Stimulated activated CD4-positive, alpha-beta T cell treated with anti-CD3 and anti-CD28 coated beads, Interleukin-1b, Interleukin-23, amount 100 ng/mL, for 24 hours (primary cell): ENCODE measurements at regions not wholly inside any gene's neighbourhood (a gene's known extent, or its start where the extent isn't known, plus 50 kb on each side); places are given as distances from the start of the nearest gene placed in this dataset.

ENCODE experiments used
- DNase-seq, 4 experiments: peaks; one replicate each; pipeline ENCODE4 v3.0.0-alpha.2; 2020; ENCODE audit warnings: low read depth in 4 of 4, low spot score in 1 of 4

GRCh38 chr4:53920883-53921282, 143.5 kb downstream of the CHIC2 start:
- DNase-seq = no peak

DNA sequence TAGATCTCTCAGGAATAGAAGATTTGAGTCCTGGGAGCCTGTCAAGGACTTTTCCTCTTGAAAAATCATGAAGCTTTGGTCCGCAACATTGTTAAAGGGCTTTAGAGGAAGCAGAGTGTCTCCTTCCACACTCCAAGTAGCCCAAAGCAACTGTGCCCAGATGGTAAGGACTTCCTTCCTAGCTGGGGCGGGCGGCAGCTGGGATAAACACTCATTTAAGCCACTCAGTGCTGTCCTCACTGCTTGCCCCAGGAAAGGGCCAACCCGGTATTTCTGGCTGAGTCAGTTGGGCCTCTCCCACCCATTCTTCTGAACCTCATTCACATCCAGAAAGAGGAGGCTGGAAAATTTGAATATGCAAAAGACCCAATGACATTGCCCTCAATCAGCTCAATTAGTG, 144.3 kb downstream of the CHIC2 start:
- DNase-seq = no peak

DNA sequence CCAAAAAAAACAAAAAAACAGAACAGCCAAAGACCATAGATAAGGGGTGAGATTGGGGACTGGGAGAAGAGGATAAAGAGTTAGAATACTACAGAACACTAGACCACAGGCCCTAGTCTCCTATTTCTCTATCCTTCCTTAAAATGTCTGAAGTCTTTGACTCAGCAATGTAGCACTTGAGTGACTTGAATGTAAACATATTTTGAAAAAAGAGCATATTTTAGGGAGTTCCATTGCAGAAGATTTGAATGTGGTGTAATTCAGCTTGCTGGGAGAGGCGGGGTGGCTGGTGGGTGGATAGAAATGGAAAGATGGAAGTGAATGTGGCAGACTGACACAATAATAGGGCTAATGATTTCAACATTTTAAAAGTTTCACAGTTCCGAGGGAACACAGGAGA, 144.9 kb downstream of the CHIC2 start:
- DNase-seq = no peak

DNA sequence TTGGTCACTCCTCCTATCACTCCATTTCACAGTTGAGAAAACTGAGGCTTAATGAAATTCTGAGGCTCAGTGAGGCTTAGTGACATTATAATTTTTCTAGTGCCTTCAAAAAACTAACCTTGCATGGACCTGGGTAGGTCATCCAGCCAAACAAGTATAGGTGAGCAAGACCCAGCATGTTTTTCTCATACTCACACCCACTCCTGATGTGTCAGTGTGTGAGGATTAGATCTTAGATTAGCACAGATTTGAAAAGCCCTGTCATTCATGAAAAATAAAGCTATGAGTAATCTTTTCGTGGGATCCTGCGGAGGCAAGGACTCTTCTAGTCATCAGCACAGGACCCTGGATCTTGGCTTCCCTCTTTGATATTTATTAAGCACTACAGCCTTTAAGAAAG, 146.7 kb downstream of the CHIC2 start:
- DNase-seq = no peak

DNA sequence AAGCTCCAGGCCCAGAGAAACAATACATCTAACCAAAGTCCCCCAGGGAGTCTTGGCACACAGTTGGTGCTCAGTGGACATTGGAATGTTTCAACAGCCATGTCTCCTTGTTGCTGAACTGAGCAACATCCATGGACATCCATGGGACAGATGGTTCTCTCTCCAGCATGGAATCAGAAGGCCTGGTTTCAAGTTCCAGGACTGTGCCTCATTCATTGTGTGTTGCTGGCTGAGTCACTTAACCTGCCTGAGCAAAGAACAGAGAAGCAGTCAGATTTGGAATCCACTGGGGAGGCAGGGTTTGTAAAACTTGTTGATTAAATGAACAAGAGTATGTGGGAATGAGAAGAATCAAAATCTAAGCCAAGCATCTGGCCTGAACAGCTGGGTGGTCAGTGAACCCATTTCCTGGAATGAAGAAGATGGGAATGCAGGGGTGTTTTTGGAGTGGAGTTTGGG, 147.9 kb downstream of the CHIC2 start:
- DNase-seq = no peak

DNA sequence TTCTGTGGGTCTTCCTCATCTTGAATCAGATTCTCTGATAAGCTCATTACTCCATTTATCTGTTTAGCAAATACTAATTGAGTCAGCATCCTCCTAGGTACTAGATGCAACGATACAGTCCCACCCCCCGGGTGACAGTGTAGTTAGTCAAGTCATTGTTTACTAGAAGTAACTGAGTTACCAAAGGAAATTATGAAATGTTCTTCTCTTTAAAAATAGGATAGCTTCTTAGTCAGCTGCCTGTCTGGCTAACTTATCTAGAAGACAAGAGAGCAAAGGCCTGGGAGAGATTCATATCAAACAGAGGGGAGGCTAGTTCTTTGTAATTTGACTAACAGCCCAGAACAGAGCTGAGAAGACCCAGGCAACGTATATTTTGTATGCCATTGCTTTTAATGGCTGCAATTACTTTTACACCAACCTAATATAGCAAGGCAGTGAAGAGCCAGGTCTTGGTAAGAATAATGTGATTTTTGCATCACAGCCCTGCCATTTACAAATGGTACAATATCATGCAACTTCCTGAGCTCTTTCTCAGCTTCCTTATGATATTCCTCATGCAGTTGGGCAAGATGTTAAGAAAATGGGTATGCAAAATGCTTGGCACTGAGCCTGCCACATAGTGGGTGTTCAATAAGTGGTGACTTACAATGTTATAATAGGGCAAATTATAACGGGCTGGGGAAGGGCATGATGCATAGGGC, 149.9 kb downstream of the CHIC2 start:
- DNase-seq = peak in 1 of 4 experiments; percentile 11

GRCh38 chr4:53913771-53914170, 150.6 kb downstream of the CHIC2 start:
- no peak for DNase-seq

DNA sequence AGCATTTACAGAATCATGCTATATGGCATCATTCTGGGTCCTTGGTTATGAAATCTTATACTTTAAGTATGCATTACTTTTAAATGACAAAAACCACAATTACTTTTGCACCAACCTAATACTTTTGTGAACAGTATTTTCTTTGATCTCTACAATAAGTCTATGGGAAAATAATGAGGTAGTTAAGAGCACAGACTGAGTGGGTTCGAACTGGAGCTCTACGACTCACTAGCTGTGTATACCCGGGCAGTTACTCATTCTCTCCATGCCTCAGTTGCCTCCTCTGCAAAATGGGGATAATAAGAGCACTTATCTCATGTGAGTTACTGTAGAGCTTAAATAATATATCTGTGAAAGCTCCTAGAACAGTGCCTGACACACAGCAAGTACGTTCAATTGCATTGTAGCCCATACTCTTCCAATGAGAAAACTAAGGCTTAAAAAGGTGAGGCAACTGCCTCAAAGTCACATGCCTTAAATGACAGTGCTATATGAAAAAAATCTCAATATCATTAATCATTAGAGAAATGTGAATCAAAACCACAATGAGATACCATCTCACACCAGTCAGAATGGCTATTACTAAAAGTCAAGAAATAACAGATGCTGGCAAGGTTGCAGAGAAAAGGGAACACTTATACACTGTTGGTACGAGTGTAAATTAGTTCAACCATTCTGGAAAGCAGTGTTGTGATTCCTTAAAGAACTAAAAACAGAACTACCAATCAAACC, 151.5 kb downstream of the CHIC2 start:
- DNase-seq = no peak

GRCh38 chr4:53908661-53909078, 155.7 kb downstream of the CHIC2 start:
- DNase-seq = no peak

GRCh38 chr4:53907772-53908171, 156.6 kb downstream of the CHIC2 start:
- no peak for DNase-seq

DNA sequence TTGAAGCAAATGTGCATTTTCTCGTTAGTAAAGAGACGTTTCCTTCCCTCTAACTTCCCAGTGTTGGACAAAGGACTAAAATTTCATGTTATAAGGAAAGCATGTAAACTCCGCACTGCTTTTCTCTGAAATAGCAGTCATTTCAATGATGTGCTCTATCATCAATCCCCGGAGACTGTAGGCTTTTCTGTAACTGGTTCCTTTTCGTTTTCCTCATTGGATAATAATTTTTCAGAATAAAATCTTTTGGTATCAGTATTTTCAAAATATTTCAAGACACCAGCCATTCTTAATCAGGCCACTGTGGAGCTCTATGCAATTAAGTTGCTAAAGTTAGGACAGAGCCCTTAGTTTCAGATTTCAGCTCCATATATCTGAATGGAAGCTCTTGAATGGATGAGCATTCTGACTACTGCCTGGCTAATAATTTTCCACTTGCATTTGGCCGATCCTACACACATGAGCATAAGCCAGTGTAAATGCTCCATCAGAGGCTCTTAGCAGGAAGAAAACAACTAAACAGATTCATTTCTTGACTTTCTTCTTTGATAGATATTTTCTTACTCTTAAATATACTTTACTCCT, 157.7 kb downstream of the CHIC2 start:
- DNase-seq = no peak

- DNase-seq = no peak
These were observed 158.4 kb downstream of the CHIC2 start for GRCh38 chr4:53905941-53906377.

GRCh38 chr4:53905276-53905940, 159.0 kb downstream of the CHIC2 start:
- no peak for DNase-seq

DNA sequence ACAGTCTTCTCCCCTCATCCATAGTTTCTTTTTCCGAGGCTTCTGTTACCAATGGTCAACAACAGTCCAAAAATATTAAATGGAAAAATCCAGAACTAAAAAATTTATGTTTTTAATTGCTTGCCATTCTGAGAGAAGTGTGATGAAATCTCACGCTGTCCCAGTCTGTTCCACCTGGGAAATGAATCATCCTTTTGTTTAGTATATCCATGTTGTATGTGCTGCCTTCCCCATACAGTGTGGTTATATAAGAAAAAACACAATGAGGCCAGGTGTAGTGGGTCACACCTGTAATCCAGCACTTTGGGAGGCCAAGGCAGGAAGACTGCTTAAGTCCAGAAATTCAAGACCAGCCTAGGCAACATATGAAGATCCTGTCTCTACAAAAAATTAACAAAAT, 161.6 kb downstream of the CHIC2 start:
- no peak for DNase-seq

DNA sequence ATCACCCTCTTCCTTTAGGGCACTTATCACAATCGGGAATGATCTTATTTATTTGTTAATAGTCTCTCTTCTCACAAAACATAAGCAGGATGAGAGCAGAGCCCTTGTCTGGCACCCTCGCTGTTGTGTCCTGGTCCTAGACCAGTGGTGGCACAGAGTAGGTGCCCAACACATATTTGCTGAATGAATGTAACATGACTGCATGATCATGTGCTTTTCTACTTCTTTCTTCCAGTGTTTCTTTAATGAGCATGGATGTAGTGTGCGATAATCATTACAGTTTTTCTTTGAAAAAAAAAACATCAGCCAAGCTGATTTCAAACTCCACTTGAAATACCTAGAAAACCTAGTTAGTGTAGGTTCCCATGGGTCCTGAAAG, 164.1 kb downstream of the CHIC2 start:
- no peak for DNase-seq

DNA sequence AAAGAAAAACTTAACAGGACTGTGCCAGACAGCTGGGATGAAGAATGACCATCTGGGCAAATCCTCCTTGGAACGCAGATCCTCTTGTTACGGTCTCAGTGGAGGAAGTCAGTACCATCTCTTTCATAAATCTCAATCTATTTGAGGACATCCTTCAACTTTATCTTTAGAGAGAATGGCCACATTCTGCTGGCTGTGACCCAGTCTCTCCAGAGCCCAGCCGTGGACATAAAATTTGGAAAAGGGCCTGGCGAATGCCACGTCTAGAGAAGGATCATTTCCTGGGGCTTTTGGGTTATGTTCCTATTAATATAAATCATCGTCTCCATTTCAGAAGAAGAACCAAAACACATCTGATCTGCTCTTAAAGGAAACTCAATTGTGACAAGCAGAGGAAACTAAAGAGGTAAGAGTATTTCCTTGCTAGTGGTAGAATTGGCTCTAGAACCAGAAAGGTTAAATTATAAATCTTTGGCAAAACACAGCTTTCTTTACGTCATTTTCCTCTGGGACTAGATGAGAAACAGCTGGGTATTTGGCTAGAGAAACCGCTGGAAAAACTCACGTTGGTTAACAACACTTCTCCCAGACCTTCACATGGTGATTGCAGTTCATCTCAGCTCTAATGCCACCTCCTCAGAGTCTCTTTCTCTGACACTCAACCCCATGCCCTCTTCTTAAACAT, 164.7 kb downstream of the CHIC2 start:
- DNase-seq = no peak

- DNase-seq = no peak
These were observed 169.3 kb downstream of the CHIC2 start for GRCh38 chr4:53895137-53895536.

- DNase-seq = no peak
These were observed 173.9 kb downstream of the CHIC2 start for GRCh38 chr4:53890461-53890860.

DNA sequence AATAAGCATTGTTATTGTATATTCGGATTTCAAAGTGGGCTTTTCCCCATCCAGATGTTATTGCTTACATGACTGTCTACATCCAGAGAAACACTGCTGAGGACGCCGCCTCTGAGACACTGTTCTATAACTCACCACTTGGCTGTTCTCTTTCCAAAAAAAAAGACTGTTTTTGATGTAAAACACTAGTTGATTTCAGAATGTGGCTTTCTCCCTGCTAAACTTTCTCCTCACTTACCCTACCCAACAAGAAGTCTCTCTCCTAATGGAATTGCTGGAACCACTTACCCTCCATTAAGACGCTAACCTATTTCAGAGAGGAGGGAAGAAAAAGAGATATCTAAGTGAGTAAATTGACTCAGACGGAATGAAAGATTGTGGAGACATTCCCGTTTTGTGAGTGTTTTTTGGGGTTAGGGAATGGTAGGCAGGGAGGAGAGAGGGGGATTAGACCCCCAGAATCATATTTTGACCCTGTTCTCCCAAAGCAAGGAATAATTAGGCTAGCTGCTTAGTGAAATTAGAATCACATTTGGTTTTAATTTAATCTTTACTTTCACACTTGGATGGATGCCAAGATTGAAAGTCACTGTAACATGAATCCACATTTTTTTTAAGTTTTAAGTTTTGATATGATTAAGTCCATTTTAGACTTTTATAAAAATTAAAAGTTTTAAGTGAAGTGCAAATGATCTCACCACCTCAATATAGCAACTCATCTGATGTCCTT, 174.9 kb downstream of the CHIC2 start:
- no peak for DNase-seq

DNA sequence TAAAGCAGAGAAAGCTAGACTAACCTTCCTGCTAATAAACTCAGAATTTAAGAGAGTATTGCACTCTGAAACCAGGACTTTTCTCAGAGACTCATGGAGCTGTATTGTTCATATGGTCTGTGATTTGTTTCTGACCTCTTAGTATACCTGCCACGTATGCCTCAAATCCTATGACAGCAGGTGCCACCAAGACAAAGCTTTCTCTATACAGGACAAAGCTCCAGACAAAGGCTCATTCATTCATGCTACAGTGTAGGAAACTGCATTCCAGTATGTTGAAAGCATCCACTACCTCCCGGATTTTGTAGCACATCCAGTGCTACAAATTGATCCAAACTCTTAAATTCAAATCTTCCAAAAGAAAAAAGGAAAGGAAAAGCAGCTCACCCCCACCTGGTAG, 178.3 kb downstream of the CHIC2 start:
- no peak for DNase-seq

- no peak for DNase-seq
These were observed 178.7 kb downstream of the CHIC2 start for GRCh38 chr4:53885668-53886067.
